GM19351 (cell line): ENCODE measurements at regions not wholly inside any gene's neighbourhood (a gene's known extent, or its start where the extent isn't known, plus 50 kb on each side); places are given as distances from the start of the nearest gene placed in this dataset.
"Not testable (repeated sequence)": the region's sequence is repeated elsewhere in the genome, so short reads cannot be mapped to it uniquely, and the experiment has no call there.

Experiments used
- ATAC-seq: cut with Tn5 transposase; IDR thresholded peaks from one replicate; pipeline ENCODE4 v1.9.1; 2021; ENCODE audit warnings: mild to moderate bottlenecking, moderate library complexity; ENCODE audit not compliant: unreplicated experiment

DNA sequence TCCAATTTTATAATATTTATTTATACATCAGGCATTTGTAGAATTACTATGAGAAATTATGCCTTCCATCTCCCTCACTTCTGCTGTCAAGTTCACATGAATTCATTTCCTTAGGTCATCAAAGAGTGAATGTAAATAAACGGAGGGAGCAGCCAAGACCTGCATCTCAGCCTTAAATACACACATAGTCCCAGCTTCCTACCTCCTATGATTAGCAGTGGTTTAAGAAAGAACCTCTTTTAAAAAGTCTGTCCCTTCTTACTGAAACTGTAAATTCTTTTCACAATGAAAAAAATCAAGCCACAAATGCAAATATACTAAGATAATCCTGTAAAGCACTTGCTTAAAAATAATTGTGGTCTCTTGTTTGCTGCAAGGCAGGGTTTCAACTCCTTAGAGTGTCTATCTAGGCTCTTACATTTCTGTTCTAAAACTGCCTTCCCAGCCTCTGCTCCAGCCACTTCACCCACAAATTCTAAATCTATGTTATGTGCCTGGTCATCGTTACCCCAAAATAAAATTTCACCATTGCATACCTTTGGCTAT is 532.7 kb upstream of the FSHR start:
- ATAC-seq, result no peak

DNA sequence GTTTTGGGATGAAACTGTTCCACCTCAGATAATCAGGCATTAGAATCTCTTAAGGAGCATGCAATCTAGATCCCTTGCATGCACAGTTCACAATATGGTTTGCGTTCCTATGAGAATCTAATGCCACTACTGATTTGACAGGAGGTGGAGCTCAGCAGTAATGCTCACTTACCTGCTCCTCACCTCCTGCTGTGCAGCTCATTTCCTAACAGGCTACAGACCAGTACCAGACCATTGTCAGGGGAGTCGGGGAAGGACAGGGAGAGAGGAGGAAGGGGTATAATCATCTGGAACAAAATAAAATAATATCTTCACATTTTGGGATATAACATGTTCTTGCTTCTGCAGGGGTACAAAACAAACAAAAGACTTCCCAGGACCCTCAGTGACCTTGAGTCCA is 532.0 kb upstream of the FSHR start:
- ATAC-seq, result no peak

GRCh38 chr2:49677227-49677626 is 522.9 kb upstream of the FSHR start:
- ATAC-seq, result no peak

- no peak for ATAC-seq
Measured at GRCh38 chr2:49664827-49665226, 510.5 kb upstream of the FSHR start.

DNA sequence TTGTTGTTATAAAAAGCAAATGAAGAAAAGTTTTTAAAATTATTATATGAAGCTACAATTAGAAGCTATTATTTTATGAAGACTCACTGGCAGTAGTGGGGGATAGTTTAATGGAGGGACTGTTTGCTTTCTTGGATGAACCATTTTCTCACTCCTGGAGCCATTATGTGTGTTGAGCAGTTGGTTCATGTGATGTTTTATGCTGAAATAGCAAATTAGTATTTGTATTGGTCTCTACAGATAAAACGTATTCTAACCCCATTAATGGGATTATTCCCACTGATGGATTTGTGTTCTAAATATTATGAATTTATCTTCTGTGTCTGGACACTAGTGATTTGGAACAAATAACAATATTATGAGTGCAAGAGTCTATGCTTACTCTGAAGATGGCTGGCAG is 507.5 kb upstream of the FSHR start:
- no peak for ATAC-seq

DNA sequence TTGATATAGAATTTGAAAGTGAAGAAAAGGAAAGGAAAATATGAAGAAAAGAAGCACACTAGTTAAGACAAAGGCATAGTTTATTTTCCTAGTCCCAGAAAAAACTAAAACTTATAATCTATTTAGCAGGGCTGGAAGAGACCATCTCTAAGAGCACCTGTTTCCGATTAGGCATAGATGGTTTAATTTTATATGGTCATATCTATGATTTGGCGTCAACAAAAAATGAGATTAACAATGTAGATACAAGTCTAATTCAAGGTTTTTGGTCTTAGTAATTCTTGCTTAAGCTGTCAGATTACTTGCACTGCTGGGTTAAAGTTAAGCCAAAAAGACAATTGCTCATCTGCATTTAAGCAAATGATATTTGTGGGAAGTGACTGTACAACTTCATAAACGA is 502.5 kb upstream of the FSHR start:
- ATAC-seq, result no peak

DNA sequence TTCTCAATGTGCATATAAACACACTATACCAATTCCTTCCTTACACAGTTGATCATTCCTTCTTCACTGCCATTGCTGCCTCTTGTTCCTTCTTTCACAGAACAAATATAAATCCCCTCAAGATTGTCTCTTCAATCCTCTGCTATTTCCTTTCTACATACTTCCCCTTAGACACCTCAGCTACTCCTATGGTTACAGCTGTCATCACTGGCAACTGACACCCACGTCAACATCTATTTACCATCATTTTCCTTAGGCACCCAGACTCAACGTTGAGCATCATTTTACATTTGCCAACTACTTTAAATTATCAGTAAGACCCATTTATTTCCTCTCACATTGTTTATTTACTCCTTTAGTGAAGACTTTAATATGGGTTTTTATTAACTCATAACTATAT is 488.8 kb upstream of the FSHR start:
- ATAC-seq, result no peak

- no peak for ATAC-seq
Measured at GRCh38 chr2:49640630-49641029, 486.3 kb upstream of the FSHR start.

GRCh38 chr2:49621016-49621415 is 466.7 kb upstream of the FSHR start:
- ATAC-seq, result no peak

DNA sequence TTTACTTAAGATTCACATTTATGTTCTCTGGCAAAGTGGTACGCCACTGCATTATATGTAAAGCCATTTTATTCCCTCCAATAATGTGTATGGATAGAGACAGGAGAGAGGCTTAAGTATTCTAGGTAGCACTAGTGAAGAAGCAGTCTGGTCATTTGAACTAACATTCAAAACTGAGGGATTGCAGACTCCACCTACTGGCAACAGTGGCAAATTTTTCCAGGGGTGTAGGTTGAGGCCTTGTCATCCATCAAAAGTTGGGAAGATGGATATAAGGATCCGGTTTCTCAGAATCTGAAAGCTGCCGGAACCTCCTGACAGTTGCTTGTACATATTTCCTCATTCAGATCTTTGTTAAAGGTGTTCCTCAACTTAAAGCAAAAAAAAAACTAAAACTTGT is 465.5 kb upstream of the FSHR start:
- no peak for ATAC-seq

- ATAC-seq, result no peak
Measured at GRCh38 chr2:49618491-49618890, 464.2 kb upstream of the FSHR start.

DNA sequence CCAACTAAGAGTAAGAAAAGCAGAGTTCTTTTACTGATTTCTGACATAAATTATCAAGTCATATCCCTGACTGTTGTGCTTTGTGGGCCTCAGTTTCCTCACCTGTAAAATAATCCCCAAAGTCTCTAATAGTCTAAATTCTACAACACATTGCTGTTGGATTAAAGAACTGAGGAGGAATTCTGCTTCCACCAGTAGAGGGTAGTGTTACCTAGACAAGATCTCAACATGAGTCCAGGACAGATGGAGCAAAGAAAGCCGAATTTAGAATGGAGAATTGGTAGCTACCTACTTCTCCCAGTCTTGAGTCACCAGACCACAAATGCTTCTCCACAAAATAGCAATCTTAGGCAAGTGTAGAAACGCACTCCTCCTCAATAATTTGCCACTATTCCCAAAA is 462.5 kb upstream of the FSHR start:
- ATAC-seq, result peak; percentile 87

DNA sequence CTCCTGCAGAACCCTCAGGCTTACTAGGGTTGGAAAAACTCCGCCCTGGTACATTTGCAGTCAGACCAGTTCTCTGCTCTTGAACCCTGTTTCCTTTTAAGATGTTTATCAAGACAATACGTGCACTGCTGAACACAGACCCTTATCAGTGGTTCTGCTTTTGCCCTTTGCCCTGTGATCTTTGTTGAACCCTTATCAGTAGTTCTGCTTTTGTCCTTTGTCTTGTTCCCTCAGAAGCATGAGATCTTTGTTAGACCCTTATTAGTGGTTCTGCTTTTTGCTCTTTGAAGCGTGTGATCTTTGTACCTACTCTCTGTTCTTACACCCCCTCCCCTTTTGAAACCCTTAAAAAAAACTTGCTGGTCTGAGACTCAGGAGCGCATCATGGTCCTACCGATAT is 457.5 kb upstream of the FSHR start:
- ATAC-seq, result not testable (repeated sequence)

DNA sequence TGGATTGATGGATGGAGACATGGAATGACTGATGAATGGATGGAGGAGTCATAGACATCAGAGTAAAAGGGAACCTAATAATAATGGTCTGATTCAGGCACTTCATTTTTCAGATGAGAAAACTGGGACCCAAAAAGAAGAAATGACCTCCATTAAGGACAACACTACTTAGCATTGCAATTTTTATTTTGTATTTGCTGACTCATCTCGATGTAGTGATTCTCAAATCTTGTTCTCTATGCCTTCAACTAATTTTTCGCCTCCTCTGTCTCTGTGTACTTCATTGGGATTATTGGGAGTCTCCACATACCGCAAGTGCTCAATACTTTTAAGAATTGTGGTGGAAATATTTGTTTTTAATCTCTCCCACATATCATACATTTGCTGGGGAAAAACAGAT is 446.2 kb upstream of the FSHR start:
- ATAC-seq, result no peak

DNA sequence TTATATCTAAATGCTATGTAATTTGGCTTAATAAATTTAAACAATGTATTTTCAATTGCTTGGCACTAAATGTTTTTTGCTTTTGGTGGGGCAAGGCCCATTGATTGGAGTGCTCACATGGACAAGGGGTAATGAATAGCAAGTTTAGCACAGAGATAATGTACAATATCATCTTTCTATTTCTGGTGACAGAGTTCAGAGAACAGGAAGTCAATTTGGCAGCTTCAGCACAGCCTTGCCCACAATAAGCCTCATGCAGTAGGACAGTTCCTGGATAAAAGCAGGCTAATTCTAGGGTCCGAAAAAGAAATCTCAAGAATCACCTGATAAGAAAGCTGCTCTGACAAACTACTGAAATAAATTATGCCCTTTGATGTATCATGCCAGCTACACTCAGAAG is 443.9 kb upstream of the FSHR start:
- ATAC-seq, result no peak

- ATAC-seq, result no peak
Measured at GRCh38 chr2:49585921-49586320, 431.6 kb upstream of the FSHR start.

- ATAC-seq, result no peak
Measured at GRCh38 chr2:49582946-49583345, 428.6 kb upstream of the FSHR start.

DNA sequence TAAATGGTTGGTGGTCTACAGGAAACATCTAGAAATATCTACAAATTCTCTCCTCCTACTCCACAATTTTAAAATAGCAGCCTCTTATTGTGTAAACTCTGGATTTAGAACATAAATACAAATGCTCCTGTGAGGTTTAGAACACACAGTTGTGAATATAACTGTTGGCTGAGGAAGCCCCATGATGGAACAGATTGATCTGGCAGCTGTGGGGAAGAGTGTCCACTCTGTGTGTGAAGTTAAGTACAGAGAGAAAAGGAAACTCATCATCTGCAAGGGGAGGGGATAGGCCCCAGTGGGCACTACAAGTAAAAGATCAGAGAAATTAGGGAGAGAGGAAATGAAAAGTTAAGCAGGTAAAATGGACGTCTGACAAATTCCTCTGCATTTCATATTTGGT is 422.7 kb upstream of the FSHR start:
- ATAC-seq, result no peak

DNA sequence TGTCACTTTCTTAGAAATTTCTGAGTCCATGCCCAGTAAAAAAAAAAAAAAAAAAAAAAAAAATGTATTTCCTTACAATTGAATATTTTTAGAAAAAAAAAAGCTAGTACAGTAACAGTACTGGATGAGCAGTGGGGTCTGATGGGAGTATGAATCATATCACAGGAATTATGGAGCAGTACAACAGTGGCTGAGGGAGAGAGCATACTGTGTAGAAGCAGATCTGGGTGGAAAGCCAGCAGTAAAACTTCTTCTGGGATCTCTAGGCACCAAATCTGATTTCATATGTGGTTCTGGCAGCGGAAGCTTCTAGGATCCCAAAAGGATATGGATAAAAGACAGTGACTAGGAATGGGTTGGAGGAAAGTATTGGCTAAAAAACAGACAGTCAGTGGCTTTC is 414.9 kb upstream of the FSHR start:
- no peak for ATAC-seq

GRCh38 chr2:49567811-49568600 is 413.7 kb upstream of the FSHR start:
- ATAC-seq, result no peak

GRCh38 chr2:49567021-49567420 is 412.7 kb upstream of the FSHR start:
- no peak for ATAC-seq

GRCh38 chr2:49553658-49554057 is 399.3 kb upstream of the FSHR start:
- no peak for ATAC-seq

GRCh38 chr2:49532702-49533101 is 378.4 kb upstream of the FSHR start:
- no peak for ATAC-seq
